ENCODE measurements at regions not wholly inside any gene's neighbourhood (a gene's known extent, or its start where the extent isn't known, plus 50 kb on each side); places are given as distances from the start of the nearest gene placed in this dataset.

DNA sequence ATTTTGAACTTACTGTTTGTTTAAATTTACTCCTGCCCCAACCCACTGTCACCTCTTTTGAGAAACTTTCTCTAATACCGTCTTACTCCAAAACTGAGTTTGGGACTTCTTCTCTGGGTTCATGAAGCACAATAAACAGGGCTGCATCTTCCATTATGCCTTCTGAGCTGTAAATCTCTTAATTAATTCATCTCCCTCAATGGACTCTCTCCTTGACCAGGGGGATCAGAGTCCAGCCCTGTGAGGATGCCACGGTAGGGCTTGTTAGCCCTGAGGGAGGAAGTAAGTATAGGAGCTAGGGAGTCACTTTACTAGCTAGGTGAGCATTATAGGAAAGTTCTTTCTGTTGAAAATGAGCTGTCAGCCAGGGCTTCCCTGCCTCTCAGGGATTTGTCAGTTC lies 299.3 kb upstream of the SATB1 start:
- Histone ChIP-seq H3K4me3 (replicated peaks in 1 of 3; ENCODE audit: low read depth in 2 of 3, low read length in 3 of 3) (no peak overlapping the region), H3K79me2 (ENCODE audit: insufficient read depth, low read length) (no peaks in the 10 kb centered on the region), H3K27ac (ENCODE audit: low read depth in 1 of 2, low read length in 2 of 2) (peak overlapping the region in 1 of 2 donors; percentile 71), H3K4me2 (replicated peaks; ENCODE audit: extremely low read depth, low read length, poor library complexity, severe bottlenecking) (no peak overlapping the region), H2AFZ (ENCODE audit: insufficient read depth, low read depth, low read length, poor library complexity, severe bottlenecking) (peak overlapping the region; percentile 33), H3K4me1 (ENCODE audit: control insufficient read depth in 1 of 2, insufficient read depth in 2 of 2, low read length in 2 of 2) (peaks cover 45 to 52% of the 10 kb centered on the region in 2 donors), H3K27me3 (ENCODE audit: control insufficient read depth in 2 of 2, insufficient read depth in 2 of 2, low read length in 2 of 2) (no peaks in the 10 kb centered on the region), H3K9ac (ENCODE audit: insufficient read depth, low read length, poor library complexity, severe bottlenecking) (no peak overlapping the region), H4K20me1 (ENCODE audit: insufficient read depth, low read length) (no peaks in the 10 kb centered on the region), H3K36me3 (replicated peaks in 1 of 2; ENCODE audit: control insufficient read depth in 1 of 2, insufficient read depth in 2 of 2, low read length in 2 of 2) (no peaks in the 10 kb centered on the region), H3K9me3 (replicated peaks in 1 of 2; ENCODE audit: control insufficient read depth in 1 of 2, insufficient read depth in 1 of 2, low read length in 2 of 2) (no peaks in the 10 kb centered on the region)
- peaks cover 0 to 1% (median 0%) of the 10 kb centered on the region in 3 donors for H3K27me3 Mint-ChIP-seq (ENCODE audit: low read depth in 3 of 3)
- 58% methylated on average over 2 of the region's 2 CpGs for WGBS (ENCODE audit: insufficient coverage)
- no peaks in the 10 kb centered on the region for H3K36me3 Mint-ChIP-seq
- TF ChIP-seq, protein P1, sequence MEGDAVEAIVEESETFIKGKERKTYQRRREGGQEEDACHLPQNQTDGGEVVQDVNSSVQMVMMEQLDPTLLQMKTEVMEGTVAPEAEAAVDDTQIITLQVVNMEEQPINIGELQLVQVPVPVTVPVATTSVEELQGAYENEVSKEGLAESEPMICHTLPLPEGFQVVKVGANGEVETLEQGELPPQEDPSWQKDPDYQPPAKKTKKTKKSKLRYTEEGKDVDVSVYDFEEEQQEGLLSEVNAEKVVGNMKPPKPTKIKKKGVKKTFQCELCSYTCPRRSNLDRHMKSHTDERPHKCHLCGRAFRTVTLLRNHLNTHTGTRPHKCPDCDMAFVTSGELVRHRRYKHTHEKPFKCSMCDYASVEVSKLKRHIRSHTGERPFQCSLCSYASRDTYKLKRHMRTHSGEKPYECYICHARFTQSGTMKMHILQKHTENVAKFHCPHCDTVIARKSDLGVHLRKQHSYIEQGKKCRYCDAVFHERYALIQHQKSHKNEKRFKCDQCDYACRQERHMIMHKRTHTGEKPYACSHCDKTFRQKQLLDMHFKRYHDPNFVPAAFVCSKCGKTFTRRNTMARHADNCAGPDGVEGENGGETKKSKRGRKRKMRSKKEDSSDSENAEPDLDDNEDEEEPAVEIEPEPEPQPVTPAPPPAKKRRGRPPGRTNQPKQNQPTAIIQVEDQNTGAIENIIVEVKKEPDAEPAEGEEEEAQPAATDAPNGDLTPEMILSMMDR (IDR thresholded peaks at IDR 0.05) = no peak
- H3K27ac Mint-ChIP-seq = peak overlapping the region; percentile 44 to 92 (median 81)
- peaks cover 51% of the 10 kb centered on the region for H3K4me1 Mint-ChIP-seq
- DNase-seq = no peak
- intact Hi-C loops (cut with micrococcal nuclease) = no loop called here
- peaks cover 0 to 6% (median 0%) of the 10 kb centered on the region in 7 donors for H3K9me3 Mint-ChIP-seq
- no peak overlapping the region for H3K4me3 Mint-ChIP-seq

DNA sequence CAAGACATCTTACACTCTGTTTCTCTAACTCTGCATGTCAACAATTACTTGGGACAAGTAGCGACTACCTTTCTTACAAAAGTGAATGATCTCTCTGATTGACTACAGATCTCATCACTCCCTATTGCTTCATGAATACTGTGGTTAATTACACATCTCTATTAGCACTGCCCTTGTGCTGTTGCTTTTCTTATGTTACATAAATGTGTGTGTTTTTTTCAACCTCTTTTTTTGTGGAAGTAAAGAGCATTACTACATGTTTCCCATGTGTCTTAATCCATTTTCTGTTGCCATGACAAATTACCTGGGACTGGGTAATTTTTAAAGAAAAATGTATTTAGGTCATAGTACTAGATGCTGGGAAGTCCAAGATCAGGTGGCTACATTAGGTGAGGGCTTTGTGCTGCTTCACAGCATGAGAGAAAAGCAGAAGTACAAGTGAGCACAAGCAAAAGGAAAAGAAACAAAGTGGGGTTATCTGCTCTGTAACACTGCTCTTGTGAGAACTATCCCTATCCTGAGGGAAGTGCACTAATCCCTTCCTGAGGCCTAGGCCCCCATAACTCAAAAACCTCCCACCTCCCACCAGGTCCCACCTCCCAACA lies 298.2 kb upstream of the SATB1 start:
- no peak overlapping the region for H3K4me3 Mint-ChIP-seq
- intact Hi-C loops (cut with micrococcal nuclease) = no loop called here

More for the DNA sequence above, 298.2 kb upstream of the SATB1 start:
- Mint-ChIP-seq H3K36me3 (no peaks in the 10 kb centered on the region), H3K27ac (peak overlapping the region; percentile 55 to 94 (median 87)), H3K9me3 (peaks cover 0 to 6% (median 0%) of the 10 kb centered on the region in 7 donors), H3K4me1 (peaks cover 50% of the 10 kb centered on the region), H3K27me3 (ENCODE audit: low read depth in 3 of 3) (peaks cover 0 to 1% (median 0%) of the 10 kb centered on the region in 3 donors)
- no peaks in the 10 kb centered on the region for H3K36me3 ChIP-seq (replicated peaks in 1 of 2; ENCODE audit: control insufficient read depth in 1 of 2, insufficient read depth in 2 of 2, low read length in 2 of 2)
- H3K9me3 ChIP-seq (replicated peaks in 1 of 2; ENCODE audit: control insufficient read depth in 1 of 2, insufficient read depth in 1 of 2, low read length in 2 of 2) = no peaks in the 10 kb centered on the region
- no peak overlapping the region for H3K9ac ChIP-seq (ENCODE audit: insufficient read depth, low read length, poor library complexity, severe bottlenecking)
- H2AFZ ChIP-seq (ENCODE audit: insufficient read depth, low read depth, low read length, poor library complexity, severe bottlenecking) = no peak overlapping the region
- H4K20me1 ChIP-seq (ENCODE audit: insufficient read depth, low read length) = no peaks in the 10 kb centered on the region
- H3K27ac ChIP-seq (ENCODE audit: low read depth in 1 of 2, low read length in 2 of 2) = peak overlapping the region in 1 of 2 donors; percentile 33
- H3K4me1 ChIP-seq (ENCODE audit: control insufficient read depth in 1 of 2, insufficient read depth in 2 of 2, low read length in 2 of 2) = peaks cover 43 to 52% of the 10 kb centered on the region in 2 donors
- no peaks in the 10 kb centered on the region for H3K79me2 ChIP-seq (ENCODE audit: insufficient read depth, low read length)
- H3K27me3 ChIP-seq (ENCODE audit: control insufficient read depth in 2 of 2, insufficient read depth in 2 of 2, low read length in 2 of 2) = no peaks in the 10 kb centered on the region
- H3K4me3 ChIP-seq (replicated peaks in 1 of 3; ENCODE audit: low read depth in 2 of 3, low read length in 3 of 3) = no peak overlapping the region
- TF ChIP-seq, protein P1 (IDR thresholded peaks at IDR 0.05) = no peak
- WGBS (ENCODE audit: insufficient coverage) = no CpG with 5 or more reads among the region's 1 CpG
- DNase-seq = peak; percentile 10 to 34 (median 33)
- no peak overlapping the region for H3K4me2 ChIP-seq (replicated peaks; ENCODE audit: extremely low read depth, low read length, poor library complexity, severe bottlenecking)
